GM18505 (cell line): ENCODE measurements at regions not wholly inside any gene's neighbourhood (a gene's known extent, or its start where the extent isn't known, plus 50 kb on each side); places are given as distances from the start of the nearest gene placed in this dataset.
"Not testable (repeated sequence)": the region's sequence is repeated elsewhere in the genome, so short reads cannot be mapped to it uniquely, and the experiment has no call there.

Experiments used
- ATAC-seq: cut with Tn5 transposase; IDR thresholded peaks from one replicate; pipeline ENCODE4 v1.9.1; 2021; ENCODE audit not compliant: unreplicated experiment
- POLR2A ChIP-seq: IDR thresholded peaks from 4 replicates; pipeline ENCODE4 v1.6.1; 2011; ENCODE audit warnings: borderline replicate concordance; ENCODE audit not compliant: insufficient read depth, insufficient read length; ENCODE audit errors: extremely low read depth

DNA sequence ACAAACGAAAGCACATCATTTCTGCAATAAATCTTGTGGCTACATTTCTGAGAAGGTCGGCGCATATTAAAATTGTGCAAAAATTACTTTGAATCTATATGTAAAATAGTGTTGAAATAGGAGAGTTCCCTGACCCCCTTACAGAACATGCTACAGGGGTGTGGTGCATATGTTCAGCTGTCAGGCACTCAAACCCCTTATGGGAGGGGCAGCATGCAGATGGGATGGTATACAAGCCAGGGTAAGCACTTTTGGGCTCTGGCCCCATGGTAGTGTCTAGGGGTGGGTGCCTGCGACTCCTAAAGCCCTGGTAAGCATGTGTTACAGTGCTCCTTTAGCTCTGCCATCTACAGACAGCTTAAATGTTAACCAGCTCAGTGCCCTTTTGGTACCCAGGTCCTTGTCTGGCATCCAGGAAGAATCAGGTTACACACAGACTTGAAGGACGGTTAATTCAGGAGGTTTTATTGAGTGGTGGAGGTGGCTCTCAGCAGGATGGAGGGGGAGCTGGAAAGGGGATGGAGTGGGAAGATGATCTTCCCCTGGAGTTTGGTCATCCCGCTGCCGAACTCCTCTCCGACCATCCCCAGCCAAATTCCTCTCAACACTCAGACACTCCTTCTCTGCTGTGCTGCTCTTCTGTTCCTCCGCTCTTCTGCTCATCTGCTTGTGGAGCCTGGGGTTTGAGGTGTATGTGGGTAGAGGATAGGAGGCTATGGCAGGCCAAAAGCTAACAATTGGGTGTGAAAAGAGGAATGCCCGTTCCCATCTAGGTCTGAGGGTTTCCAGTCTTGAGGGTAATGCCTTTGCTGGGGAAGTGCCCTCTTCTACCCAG lies 84.6 kb upstream of the RASEF start:
- no peak for TF ChIP-seq POLR2A
- no peak for ATAC-seq

DNA sequence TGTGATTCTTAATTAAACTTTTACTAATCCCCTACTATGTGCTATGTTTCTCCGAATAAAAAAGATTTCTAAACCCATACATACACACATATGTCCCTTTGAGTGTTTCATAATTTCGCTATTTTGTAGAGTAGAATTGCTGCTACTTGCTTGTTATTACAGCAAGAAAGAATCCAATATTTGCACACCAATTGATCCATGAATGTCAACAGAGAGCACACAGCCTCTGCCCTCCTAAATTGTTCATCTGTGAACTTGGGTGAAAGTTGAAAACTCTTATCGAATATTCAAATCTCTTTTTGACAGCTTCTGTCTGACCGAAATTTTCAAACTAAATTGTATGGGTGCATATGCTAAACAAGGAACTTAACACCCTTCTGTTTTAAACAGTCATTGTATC lies 83.4 kb upstream of the RASEF start:
- no peak for ATAC-seq
- TF ChIP-seq POLR2A: no peak

DNA sequence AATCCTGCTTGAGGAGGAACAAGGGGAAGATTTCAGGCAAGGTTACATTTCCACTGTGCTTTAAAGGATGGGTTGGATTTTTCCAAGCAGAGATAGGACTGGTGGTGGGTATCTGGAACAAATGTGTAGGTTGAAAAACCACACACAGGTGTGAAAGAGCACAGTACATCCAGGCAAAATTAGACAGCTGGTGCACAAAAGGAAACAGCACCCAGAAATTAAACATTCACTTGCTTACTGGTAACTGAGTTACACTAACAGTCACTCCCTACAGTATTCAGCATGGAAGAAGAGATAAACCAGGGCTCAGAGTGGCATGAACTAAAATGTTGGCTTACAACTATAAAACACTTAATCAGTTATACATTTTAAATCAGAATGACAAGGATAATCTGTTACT lies 81.5 kb upstream of the RASEF start:
- TF ChIP-seq POLR2A: no peak

DNA sequence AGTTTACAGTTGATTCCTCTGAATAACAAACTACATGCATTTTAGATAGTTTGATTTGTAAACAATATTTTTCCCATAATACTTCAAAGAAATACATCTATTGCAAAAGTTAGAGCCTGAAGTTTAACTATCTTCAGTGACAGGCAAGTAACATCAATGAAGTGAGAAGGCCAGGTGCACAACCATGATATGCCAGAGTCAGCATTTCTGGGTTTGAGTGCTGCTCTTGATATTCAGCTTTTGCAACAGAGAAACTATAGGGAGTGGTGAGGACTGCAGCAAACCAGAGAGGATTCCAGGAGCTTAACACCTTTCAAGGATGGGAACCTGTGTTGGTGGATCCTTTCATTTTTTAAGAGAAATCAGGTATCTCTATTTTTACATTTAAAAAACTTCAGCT lies 79.4 kb upstream of the RASEF start:
- no peak for ATAC-seq

More for the DNA sequence above, 81.5 kb upstream of the RASEF start:
- ATAC-seq: no peak

DNA sequence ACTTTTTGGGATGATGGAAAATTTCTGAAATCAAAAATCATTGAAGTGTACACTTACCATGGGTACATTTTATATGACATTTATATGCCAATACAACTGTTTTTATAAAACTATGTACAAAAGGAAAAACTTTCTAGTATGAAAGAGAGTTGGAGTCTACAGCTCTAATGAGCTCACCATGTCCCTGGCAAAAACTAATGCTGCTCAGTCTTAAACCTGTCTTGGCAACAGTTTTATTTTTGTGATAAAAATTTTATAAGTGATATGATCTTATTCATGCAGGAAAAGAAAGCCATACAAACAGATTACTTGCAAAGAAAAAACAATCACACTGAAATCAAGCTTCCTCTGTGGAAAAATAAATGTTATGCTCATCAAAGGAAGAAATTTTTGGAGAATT lies 78.9 kb upstream of the RASEF start:
- no peak for ATAC-seq
- TF ChIP-seq POLR2A: no peak

More for the DNA sequence above, 79.4 kb upstream of the RASEF start:
- TF ChIP-seq POLR2A: no peak

DNA sequence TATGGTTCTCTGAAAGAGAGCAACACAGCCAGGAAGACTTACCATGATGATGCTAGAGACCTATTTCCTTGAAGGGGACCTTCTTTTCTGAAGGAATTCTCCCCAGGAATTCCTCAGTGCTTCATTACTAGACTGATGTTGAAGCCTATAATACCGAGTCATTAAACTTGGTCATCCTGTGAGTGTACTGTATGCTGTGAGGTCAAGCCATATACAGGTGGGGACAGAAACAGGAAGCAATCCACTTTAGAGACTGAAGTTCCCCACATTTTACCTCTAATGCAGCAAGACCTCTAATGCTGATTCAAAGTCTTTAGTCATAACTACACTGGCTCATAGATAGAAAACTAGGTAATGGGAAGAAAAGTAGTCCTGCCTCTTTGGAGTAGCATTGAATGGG lies 77.1 kb upstream of the RASEF start:
- no peak for ATAC-seq
- no peak for TF ChIP-seq POLR2A

DNA sequence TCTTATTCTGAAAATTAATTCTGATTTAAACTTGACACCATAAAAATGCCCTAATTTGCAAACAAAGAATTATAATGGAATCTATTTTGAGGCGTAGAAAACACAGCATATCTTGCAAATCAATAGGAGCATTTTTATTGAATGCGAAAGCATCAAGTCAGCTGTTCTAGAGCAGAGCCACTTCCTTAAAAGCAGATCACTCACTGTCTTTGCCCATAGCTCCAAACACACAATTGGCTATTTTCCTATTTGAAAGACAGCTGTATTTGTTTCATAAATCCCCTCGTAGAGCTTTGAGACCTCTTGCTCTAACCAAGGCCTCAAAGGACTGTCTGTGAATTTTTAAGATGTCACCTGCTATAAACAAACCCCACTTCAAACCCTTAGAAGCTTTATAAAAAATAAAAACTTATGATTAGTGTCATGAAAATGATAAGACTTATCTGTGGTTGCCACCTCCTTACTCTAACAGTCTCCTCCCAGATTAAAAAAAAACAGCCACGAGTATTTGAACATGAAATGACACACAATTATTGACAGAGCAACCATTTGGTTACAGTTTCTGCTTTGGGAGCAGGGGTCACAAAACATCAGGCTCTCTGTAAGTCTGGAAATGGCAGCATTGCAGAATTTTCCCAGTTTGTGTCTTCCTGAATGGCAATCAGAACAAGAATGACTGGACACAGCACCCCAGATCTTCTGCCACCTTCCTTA lies 75.6 kb upstream of the RASEF start:
- ATAC-seq: no peak

DNA sequence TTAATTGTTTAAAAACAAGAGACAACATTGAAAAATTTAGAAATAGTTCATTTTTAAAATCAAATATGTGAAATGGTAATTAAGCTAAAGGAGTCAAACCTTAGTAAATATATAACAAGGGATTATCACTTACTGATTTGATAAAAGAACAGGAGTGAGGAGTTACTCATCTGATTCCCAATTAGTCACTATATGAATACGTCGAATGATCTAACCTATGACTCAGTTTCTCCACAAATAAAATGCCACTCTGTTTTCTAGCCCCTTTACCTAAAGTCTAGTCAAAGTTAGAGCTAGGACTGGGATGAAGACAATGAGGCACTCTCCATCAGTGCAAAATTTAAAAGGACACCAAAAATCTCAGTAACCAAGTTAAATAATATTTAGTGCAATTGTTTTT lies 70.4 kb upstream of the RASEF start:
- no peak for TF ChIP-seq POLR2A
- no peak for ATAC-seq

More for the DNA sequence above, 75.6 kb upstream of the RASEF start:
- TF ChIP-seq POLR2A: no peak

DNA sequence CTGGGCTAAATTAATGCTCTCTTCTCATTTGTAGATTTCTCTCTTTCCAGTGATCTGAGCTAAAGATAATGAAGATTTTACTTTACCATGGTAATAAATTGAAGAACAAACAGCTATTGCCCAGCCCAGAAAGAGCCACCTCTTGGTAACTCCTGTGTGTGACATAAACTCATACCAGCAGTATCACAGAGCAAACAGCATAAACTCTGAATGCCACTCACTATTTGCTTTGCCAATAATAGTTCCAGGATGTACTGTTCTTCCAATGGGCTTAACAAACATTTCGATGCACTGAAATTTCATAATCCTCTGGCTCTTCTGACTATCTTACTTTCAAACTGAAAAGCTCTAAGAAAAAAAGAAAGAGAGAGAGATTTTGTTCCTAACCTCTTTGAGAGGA lies 69.8 kb upstream of the RASEF start:
- no peak for ATAC-seq
- no peak for TF ChIP-seq POLR2A

DNA sequence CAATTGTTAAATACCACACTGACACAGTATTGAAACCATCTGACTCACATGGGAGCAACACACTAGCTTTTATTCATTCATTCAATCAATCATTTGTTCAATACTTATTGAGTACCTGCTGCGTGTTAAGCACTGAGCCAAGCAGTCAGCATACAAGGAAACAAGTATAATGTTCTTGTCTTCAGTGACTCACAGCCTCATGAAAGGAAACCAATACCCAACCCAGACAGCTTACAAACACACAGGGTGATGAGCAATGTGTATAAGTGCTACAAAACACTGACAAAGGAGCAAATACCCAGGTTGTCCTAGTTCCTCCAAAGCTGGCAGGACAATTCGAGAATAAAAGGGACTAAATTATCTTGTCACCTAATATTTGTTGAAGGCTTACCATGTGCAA lies 67.6 kb upstream of the RASEF start:
- TF ChIP-seq POLR2A: no peak

DNA sequence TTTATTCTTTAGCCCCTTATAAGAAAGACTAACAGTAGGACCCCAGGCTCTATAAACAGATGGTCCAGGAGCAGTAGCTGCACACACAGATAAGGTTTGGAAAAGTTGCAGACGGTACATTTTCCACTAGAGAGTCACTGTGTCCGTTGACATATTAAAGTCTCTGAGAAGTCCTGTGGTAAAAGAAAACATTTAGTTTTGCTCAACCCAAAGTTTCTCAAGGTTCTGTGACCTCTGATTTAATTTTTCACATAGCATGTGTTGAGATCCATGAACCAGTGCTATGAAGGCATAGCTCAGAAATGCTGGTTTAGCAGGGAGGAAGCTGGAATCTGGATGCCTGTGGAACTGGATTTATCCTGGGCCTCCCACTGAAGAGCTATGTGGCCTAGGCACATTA lies 62.7 kb upstream of the RASEF start:
- no peak for ATAC-seq
- TF ChIP-seq POLR2A: no peak

More for the DNA sequence above, 67.6 kb upstream of the RASEF start:
- no peak for ATAC-seq

DNA sequence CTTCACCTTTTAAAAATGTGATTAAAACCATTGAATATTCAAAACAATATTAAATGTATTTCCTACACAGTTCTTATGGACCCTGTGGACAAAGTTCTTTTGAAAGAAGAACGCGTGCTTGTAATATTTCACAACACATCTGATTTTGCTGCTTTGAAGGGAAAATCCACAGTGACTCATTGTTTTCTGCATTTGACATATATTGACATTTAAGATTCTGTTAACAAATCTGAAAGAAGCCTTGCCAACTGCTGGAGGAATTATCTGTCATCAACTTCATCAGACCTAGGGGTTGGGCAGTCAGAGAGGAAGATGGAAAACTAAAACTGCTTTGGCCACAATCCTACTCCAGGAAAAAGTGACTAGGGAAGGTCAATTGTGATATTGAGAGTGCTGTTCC lies 56.9 kb upstream of the RASEF start:
- ATAC-seq: no peak
- TF ChIP-seq POLR2A: no peak

DNA sequence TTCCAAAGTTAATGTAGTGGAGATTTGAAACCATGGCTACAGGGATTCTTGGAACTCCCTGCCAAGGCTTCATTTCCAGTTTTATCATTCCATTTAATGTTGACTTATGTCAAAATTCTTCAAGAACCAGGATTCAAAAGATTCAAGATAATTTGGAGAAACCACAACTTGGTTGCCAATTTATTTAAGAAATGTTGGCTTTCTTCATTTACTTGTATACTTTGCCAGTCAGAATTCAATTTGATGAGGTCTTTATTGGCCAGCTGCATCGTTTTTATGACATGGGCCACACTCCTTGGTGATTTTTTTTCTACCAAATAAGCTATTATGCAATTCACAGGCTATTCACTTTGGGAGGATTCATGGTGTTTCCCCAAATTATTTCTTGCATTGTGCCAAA lies 53.1 kb upstream of the RASEF start:
- no peak for TF ChIP-seq POLR2A
- no peak for ATAC-seq

DNA sequence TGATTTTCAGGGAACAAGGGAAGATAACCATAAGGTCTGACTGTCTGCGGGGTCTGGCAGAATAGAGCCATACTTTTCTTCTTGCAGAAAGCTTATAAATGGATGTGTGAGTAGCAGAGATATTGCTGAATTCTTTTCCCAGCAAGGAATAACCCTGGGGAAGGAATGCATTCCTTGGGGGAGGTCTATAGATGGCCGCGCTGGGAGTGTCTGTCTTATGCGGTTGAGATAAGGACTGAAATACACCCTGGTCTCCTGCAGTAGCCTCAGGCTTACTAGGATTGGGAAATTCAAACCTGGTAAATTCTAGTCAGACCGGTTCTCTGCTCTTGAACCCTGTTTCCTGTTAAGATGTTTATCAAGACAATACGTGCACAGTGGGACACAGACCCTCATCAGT lies 50.5 kb upstream of the RASEF start:
- not testable (repeated sequence) for ATAC-seq
